Activated T-cell treated with anti-CD3 and anti-CD28 coated beads for 4 hours (primary cell): ENCODE measurements at regions not wholly inside any gene's neighbourhood (a gene's known extent, or its start where the extent isn't known, plus 50 kb on each side); places are given as distances from the start of the nearest gene placed in this dataset.

Experiments used
- DNase-seq: peaks from one replicate; pipeline ENCODE4 v3.0.0-alpha.2; 2020

DNA sequence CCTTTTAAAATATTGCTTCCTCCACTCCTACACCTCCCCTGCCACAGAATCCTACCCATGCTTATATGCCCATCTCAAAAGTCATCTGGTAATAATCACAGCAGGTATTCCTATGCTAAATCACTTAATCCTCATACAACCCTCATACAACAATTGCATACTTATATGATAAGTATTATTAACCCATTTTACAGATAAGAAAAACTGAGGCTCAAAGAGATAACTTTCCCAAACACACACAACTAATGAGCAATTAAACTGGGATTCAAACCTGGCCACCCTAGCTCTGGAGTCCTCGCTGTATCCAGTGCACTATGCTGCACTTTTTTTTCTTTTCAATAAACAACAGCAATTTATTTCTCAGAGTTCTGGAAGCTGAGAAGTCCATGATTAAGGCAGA lies 99.8 kb upstream of the TSPAN5 start:
- no peak for DNase-seq

DNA sequence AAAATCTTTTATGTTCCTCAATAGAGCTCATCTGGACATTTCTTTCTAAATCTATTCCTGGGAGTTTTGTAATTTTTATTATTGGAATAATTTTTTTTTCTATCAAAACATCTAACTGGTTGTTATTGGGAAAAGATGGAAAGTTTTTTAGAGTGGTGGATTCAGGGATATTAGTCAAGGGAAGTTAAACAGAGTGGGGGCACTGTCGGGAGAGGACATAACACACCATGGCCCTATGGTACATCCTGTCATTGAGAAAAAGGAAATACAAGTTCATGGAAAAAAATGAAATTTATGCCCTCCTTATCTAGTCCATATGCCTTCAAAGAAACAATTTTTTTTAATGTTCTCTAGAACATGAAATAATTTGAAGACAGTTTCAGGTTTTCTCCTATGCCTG lies 96.3 kb upstream of the TSPAN5 start:
- no peak for DNase-seq

DNA sequence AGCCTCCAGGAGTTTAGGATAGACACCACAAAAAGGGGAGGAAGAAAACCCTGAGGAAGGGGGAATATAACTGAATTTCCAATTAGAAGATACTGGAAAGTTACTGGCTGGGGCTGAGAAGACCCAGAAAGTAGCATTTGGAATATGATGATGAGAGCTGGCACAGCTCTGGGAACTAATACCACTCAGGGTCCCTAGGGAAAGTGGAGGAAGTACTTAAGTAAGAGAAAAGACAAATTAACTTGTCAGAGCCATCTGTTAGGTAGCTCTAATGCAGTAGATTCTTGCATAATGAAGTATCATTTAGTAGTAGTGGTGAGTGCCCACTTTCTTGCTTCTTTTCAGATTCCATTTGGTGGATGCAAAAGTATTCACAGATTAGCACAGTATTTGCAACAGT lies 90.8 kb upstream of the TSPAN5 start:
- DNase-seq: no peak

DNA sequence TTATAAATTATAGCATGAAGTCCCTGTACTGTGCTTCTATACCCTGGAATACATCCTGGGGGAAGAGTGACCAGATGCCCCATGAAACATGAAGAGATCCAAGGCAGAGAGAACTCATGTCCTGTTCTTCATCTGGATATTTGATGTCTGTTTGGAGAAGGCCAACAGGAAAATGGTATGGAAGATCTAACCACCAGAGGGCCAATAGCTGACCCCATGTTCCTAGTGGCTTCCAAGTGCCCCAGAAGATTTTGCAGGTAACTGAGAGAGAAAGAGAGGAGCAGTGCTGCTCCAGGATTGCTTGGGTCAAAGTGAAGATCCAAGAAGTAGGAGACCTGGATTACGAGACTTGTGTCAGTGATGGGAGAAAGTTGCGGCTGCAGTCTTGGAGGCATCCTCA lies 90.2 kb upstream of the TSPAN5 start:
- DNase-seq: no peak

DNA sequence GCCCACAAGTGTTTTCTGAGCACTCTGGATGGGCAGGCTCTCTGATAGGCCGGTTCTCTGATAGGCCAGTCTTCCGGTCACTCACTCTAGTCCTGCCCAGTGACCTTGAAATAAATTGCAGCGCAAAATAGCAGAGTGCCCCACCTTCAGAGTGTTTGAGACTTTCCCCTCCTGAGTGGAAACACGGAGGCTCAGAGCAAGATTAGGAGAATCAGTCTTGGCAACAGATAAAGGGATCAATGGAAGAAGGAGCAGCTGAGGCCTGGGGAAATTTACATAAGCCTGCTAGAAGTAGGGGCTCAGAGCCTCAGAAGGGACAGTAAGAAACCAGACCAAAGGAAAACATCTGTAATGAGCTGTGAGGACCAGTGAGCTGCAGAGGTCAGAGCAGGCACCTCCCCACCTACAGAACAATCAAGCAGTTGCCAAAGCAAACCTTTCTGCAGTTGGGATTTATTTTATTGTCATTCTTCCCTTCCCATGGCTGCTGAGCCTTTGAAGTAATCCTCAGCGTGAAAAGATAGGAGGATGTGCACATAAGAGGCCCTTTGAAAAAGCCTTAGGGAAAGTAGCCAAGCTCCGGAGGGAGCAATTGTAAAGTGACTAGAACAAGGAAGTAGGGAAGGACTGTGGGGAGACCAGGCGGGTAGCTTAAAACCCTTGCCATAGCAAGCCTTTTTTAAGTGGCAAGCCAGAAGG lies 89.1 kb upstream of the TSPAN5 start:
- no peak for DNase-seq

DNA sequence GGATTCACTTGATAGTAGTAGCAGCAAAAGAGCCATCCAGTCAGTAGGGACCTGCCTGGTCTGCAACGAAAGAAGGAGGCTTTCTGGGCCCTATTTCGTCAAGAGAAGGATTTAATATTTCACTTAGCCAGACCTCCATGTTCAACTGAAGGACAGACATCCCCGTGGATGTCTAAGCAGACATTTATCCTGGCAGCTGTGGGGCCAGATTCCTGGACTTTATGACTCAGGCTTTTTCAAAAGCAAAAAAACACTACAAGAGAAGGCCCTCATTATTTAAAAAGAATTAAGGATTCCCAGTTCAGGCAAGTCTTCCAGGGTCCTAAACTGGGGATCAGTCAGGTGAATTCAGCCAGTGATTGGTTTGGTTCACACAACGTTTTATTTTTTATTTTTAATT lies 88.5 kb upstream of the TSPAN5 start:
- DNase-seq: no peak

DNA sequence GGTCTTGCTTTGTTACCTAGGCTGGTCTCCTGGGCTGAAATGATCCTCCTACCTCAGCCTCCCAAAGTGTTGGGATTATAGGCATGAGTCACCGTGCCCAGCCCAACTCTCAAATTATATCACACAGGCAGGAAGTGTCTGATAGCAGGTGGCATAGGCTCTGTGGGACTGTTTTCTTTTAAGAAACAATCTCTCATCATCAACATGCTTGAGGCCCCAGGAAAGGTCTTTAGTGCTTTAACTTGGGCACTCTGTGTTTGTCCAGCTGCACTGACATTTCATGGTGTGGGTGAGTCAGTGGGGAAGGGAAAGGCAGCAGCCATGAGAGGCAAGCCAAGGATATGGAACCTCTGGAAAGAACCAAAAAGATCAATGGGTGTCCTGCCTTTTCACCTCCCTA lies 88.1 kb upstream of the TSPAN5 start:
- no peak for DNase-seq

DNA sequence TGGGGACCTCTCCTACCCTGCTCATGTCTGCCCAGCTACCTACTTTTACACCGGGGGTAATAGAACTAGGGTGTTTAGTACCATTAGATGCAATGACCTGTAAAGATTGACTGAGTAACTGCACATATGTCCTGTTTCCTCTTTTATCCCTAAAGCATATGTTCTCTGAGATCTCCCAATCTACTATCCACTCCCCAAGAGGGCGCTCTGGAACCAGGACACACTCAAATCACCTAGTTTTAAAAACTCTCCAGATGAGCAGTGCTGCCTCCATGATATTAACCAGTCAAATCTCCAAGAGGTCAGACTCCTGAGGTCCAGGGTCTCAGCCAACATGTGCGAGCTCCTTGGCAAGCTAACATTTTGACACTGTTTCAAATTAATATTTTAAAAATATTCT lies 87.0 kb upstream of the TSPAN5 start:
- no peak for DNase-seq

DNA sequence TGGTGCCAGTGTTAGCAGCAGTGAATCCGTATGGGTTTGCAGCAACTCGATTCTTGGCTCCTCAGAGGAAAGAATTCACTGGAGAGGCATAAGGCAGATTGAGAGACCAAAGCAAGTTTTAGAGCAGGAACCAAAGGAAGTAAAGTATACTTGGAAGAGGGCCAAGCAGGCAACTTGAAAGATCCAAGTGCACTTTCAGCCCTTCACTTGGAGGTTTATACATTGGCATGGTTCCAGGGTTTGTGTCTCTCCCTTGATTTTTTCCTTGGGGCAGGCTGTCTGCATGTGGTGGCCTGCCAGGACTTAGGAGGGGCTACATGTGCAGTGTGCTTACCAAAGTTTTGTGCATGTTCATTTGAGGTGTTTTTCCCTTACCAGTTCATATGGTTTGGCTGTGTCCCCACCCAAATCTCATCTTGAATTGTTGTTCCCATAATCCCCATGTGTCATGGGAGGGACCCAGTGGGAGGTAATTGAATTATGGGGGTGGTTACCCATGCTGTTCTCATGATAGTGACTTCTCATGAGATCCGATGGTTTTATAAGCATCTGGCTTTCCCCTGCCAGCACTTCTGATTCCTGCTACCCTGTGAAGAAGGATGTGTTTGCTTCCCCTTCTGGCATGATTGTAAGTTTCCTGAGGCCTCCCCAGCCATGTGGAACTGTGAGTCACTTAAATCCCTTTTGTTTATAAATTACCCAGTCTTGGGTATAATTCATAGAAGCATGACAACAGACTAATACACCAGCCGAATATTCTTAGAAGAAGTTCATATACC lies 86.2 kb upstream of the TSPAN5 start:
- DNase-seq: no peak

DNA sequence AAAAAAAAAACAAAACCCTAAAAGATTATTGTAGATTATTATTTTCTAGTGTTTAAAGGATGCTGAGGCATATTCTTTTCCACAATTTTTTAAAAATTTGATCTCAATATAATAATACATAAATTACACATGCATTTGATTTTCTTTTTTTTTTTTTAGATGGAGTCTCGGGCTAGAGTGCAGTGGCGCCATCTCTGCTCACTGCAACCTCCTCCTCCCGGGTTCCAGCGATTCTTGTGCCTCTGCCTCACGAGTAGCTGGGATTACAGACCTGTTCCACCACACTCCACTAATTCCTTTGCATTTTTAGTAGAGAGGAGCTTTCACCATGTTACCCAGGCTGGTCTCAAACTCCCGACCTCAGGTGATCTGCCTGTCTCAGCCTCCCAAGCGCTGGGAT lies 83.5 kb upstream of the TSPAN5 start:
- DNase-seq: no peak

DNA sequence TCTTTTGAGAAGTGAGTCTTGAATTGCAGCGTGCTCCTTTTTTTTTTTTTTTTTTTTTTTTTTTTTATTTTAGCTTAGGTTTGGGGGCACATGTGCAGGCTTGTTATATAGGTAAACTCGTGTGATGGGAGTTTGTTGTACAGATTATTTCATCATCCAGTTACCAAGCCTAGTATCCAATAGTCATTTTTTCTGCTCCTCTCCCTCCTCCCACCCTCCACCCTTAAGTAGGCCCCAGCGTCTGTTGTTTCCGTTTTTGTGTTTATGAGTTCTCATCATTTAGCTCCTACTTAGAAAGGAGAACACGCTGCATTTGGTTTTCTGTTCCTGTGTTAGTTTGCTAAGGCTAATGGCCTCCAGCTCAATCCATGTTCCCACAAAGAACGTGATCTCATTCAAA lies 81.3 kb upstream of the TSPAN5 start:
- no peak for DNase-seq

DNA sequence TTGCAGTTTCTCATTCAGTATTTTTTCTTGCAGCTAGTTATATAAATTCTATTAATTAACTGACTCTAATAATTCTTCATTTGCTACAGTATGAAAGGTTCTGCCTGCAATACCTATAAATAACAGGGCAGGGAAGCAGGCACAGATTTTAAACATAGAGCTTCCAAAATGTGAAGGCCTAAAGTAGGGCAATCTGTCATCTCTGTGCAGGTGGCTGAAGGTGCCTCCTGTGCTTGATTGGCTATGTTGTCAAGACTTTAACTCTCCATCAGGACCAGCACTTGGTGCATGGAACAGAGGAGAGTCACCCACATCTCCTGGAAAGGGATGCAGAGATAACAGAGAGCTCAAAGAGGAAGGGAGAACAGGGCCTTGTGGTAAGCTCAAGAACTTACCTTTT lies 75.2 kb upstream of the TSPAN5 start:
- no peak for DNase-seq

DNA sequence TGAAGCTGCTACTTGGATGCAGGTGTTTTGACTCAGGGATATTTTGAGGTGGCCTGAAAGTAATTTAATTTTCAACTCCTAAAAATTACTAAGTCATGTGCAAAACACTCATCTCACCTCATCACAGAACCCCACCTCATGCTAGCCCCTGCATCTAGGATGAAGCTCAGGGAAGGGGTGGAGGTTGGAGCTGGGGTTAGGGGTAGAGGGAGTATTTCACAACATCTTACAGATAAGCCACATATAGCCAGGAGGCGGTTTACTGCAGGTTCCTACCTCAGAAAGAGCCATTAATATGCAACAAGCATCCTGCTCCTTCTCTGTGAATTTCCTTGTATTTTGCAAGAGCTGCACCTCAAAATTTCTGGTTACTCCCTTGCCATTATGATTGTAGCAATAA lies 70.5 kb upstream of the TSPAN5 start:
- DNase-seq: no peak

DNA sequence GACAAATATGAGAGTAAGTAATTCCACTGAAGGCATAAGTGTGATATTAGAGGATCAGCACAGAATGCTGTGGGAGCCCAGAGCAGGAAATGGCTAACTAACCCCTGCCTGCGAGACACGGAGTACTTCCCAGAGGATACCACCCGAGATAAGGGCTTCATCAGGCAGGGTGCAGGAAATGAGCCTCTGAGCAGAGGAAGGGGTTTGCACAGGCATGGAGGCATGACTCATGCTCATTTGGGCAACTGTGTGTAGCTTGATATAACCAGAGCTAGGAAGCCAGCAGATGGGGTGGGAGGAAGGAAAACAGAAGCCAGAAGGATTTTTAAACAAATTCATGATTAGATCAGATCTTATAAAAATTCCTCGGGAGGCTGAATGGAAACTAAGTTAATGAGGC lies 70.0 kb upstream of the TSPAN5 start:
- no peak for DNase-seq

DNA sequence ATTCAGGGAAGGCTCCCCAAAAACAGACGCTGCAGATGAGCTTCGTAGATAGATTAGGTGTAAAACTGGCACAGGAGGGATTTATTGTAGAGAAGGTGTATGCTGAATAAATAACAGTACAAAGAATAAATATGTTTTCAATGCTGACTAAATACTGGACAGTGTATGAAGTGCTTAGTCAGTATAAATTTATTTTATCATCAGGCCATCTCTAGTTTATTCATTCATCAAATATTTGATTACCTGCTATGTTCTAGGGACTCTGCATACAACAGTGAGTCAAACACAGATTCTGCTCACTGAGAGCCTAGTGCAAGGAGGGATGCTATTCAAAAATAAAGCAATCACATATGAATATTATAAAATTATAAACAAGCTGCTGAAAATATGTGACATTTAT lies 63.6 kb upstream of the TSPAN5 start:
- no peak for DNase-seq

DNA sequence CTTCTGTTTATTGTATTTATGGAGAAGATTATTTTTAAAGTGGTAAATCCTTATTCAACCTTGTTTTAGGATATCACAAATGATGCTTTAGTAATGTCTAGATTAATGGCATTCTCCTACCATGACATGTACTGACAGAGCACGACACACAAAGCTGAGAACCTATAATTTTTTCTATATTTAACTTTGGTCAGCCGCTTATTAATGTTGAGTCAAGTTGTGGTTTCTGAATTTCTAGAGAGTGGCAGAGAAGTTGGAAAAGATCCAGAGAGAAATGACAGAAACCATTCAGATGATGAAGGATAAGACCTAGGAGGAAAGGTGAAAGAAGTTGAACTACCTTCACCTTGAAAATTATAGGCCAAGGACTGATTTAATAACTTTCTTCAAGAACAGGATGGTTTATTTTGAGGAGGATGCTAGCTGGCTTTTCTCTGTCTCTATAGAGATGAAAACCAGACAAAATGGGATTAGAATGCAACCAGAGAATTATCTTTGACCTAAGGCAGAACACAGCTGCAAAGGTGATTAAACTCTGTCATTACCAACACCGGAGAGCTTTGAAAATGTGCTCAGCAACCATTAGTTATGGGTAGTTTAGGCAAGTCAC lies 62.6 kb upstream of the TSPAN5 start:
- no peak for DNase-seq

DNA sequence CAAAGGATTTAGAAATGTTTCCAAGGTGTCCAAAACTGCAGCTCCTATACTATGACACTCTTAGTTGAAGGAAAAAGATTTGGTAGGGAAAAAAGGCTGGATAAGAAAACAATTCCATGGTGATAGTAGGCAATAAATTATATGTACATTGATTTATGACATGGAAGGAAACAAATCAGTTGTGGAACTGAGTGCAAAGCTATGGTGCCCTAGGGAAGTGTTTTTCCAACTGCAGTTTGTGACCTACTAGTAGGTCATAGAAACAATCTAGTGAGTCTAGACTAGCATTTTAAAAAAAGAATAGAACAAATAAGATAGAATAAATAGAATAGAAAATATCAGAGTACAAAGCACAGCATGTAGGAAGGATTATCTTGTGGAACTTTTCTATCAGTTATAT lies 58.4 kb upstream of the TSPAN5 start:
- DNase-seq: no peak

DNA sequence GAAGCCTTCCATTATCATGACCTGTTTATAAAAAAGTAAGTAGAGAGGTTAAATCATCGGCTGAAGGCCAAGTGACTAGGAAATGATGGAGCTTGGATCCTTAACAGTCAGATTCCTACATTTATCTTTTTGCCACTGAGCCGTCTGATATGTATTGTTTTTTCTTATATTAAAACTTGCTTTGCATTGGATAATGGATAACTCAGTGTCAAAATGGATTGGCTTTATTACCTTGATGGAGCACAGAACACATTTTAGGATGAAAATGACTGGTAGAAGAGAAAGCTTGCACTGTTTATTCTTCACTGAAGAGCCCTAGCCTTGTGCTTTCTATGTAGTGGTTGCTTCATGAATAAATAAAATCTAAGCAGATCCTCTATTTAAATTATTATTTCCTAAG lies 54.2 kb upstream of the TSPAN5 start:
- DNase-seq: no peak

DNA sequence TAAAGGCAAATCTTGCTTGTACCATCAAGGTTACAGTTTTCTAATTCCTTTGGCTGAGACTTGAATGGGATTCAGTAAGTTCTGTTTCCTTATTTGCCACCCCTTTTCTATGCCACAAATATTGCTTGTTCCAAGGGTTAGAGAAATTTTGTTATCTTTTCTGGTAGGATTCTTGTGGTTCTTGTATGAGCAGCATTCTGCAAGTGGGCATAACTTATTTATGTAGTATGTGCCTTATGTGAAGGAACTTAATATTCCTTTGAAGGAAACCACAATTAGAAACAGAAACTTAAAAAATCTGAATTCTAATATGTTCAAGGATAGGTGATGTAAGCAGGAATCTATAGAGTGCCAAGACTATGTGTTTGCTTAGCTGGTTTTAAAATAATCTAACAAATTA lies 53.1 kb upstream of the TSPAN5 start:
- no peak for DNase-seq

DNA sequence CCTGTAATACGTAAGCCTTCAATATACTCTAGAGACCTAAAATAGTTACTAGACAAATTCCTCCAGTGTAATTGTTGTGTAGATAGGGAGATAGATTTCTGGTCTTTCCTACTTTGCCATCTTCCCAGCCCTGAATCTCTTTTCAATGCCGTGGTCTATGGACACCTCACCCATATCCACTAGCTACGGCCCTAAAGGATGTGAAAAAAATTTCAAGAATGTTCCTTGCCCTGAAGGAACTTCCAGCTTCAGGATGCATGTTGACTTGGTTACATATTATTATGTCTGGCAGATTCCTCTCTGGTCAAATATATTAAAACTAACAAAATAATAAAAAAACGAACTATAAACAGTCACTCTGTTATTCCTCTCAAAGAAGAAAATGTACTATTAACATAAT lies 52.4 kb upstream of the TSPAN5 start:
- no peak for DNase-seq
